CD4-positive, alpha-beta memory T cell (primary cell): ENCODE measurements at regions not wholly inside any gene's neighbourhood (a gene's known extent, or its start where the extent isn't known, plus 50 kb on each side); places are given as distances from the start of the nearest gene placed in this dataset.

ENCODE experiments used
- CTCF ChIA-PET: fragments of 350-600 bp; sonication (Branson Sonifier 250); formaldehyde crosslinking; loops from one replicate; lab custom pipeline; 2021; ENCODE audit warnings: inconsistent platforms; ENCODE audit not compliant: partially characterized antibody; lab: Charles Lee
- POLR2A ChIA-PET: fragments of 350-600 bp; sonication (Branson Sonifier 250); formaldehyde crosslinking; loops from one replicate; lab custom pipeline; 2021; ENCODE audit not compliant: partially characterized antibody; lab: Charles Lee
- DNase-seq, 5 donors: peaks; one replicate each; pipeline versions ENCODE4 v3.0.0 to v3.0.0-alpha.2; 2020 to 2022; ENCODE audit warnings: mixed read lengths in 1 of 5
- H3K27ac ChIP-seq: one replicate; pipeline ENCODE4 v1.7.0; 2013; ENCODE audit warnings: low read depth, low read length
- H3K27me3 ChIP-seq: 2 replicates; pipeline ENCODE4 v1.7.0; 2013; ENCODE audit warnings: mild to moderate bottlenecking, low read length, moderate library complexity; ENCODE audit not compliant: insufficient read depth
- H3K36me3 ChIP-seq: 2 replicates; pipeline ENCODE4 v1.7.0; 2013; ENCODE audit warnings: mild to moderate bottlenecking, low read length, moderate library complexity; ENCODE audit not compliant: insufficient read depth
- H3K4me1 ChIP-seq: 2 replicates; pipeline ENCODE4 v1.7.0; 2013; ENCODE audit warnings: mild to moderate bottlenecking, low read length, moderate library complexity; ENCODE audit not compliant: insufficient read depth
- H3K4me3 ChIP-seq, 2 donors: one replicate each; pipeline ENCODE4 v1.7.0; 2013; ENCODE audit warnings: low read length in 2 of 2, mild to moderate bottlenecking in 1 of 2
- H3K9me3 ChIP-seq, 2 donors: one replicate each; pipeline ENCODE4 v1.7.0; 2013; ENCODE audit warnings: low read length in 2 of 2, control low read depth in 1 of 2; ENCODE audit not compliant: control insufficient read depth in 1 of 2
- H3K27ac Mint-ChIP-seq, 7 donors: one replicate each; pipeline ENCODE4 v1.8.0; 2020 to 2021; ENCODE audit warnings: mixed read lengths in 7 of 7, mild to moderate bottlenecking in 6 of 7, inconsistent platforms in 3 of 7, moderate library complexity in 3 of 7
- H3K27me3 Mint-ChIP-seq, 2 donors: one replicate each; pipeline ENCODE4 v1.8.0; 2020 to 2021; ENCODE audit warnings: mixed read lengths in 2 of 2
- H3K36me3 Mint-ChIP-seq, 2 donors: one replicate each; pipeline ENCODE4 v1.8.0; 2020 to 2021; ENCODE audit warnings: mixed read lengths in 2 of 2, inconsistent platforms in 1 of 2, mild to moderate bottlenecking in 1 of 2
- H3K4me1 Mint-ChIP-seq, 4 donors: one replicate each; pipeline ENCODE4 v1.8.0; 2020 to 2021; ENCODE audit warnings: mixed read lengths in 4 of 4, mild to moderate bottlenecking in 1 of 4
- H3K4me3 Mint-ChIP-seq, 8 donors: one replicate each; pipeline ENCODE4 v1.8.0; 2020 to 2021; ENCODE audit warnings: mixed read lengths in 8 of 8, mild to moderate bottlenecking in 7 of 8, moderate library complexity in 6 of 8, inconsistent platforms in 3 of 8
- H3K9me3 Mint-ChIP-seq, 8 donors: one replicate each; pipeline ENCODE4 v1.8.0; 2020 to 2021; ENCODE audit warnings: mixed read lengths in 8 of 8, mild to moderate bottlenecking in 5 of 8, inconsistent platforms in 3 of 8, moderate library complexity in 1 of 8
- intact Hi-C: fragments of 100-400 bp; cut with micrococcal nuclease; formaldehyde crosslinking; loops from one replicate; pipeline ENCODE4 v1.15.1; 2023

GRCh38 chr10:78543031-78543748 is 509.5 kb downstream of the RPS24 start:
- POLR2A ChIA-PET: interaction anchor here (0.6 kb wide), 1 partner anchor 1792 kb away, joined by 3 read pairs; no protein-coding TSS in a partner anchor
- intact Hi-C loops: no loop called here
- no peak overlapping the region for H3K27ac Mint-ChIP-seq

DNA sequence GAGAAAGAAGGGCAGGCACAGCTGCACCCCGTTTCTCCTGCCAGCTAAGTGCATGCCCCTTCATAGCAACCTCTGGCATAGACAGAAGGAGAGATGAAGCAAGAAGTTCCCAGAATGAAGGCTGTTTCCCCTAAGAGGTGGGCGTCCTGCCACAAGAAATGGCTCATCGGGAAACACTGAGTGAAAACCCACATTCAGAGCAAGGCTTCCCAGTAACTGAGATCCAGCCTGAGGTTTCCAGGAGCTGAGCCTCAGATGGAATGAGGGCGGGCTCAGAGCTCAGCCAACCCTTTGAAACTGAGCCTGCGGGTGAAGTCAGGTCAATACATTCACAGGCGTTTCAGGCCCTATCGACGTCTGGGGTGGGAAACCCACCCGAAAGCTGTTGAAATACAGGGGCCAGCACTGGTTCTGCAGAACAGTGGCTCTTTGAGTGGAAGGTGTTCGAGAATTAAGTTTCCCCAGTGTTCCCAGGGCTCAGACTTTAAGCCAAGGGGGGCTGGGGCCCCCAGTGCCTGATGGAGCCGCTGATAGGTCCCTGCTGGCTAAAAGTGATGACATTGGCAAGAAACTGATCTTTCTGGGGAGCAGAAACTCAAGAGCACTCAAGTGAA is 510.2 kb downstream of the RPS24 start:
- ChIA-PET POLR2A (interaction anchor here (0.6 kb wide), 1 partner anchor 1791 kb away, joined by 3 read pairs; no protein-coding TSS in a partner anchor), CTCF (no interaction called here)
- intact Hi-C loops: no loop called here
- H3K36me3 ChIP-seq: no peaks in the 10 kb centered on the region
- no peak overlapping the region for H3K27ac Mint-ChIP-seq
- H3K36me3 Mint-ChIP-seq: no peaks in the 10 kb centered on the region
- no peaks in the 10 kb centered on the region for H3K9me3 ChIP-seq
- peaks cover 0 to 3% (median 0%) of the 10 kb centered on the region in 8 donors for H3K9me3 Mint-ChIP-seq
- no peak overlapping the region for H3K27ac ChIP-seq
- H3K4me1 ChIP-seq: no peaks in the 10 kb centered on the region
- H3K4me1 Mint-ChIP-seq: peaks cover 0 to 4% (median 2%) of the 10 kb centered on the region in 4 donors
- H3K4me3 ChIP-seq: no peak overlapping the region
- H3K27me3 ChIP-seq: no peaks in the 10 kb centered on the region
- peaks cover 10 to 28% of the 10 kb centered on the region in 2 donors for H3K27me3 Mint-ChIP-seq
- H3K4me3 Mint-ChIP-seq: no peak overlapping the region
- DNase-seq: no peak

More at GRCh38 chr10:78543031-78543748, 509.5 kb downstream of the RPS24 start:
- Mint-ChIP-seq H3K9me3 (peaks cover 0 to 3% (median 0%) of the 10 kb centered on the region in 8 donors), H3K4me3 (no peak overlapping the region), H3K4me1 (peaks cover 0 to 4% (median 2%) of the 10 kb centered on the region in 4 donors), H3K27me3 (peaks cover 9 to 22% of the 10 kb centered on the region in 2 donors), H3K36me3 (no peaks in the 10 kb centered on the region)
- H3K9me3 ChIP-seq: no peaks in the 10 kb centered on the region
- H3K27ac ChIP-seq: no peak overlapping the region
- H3K4me1 ChIP-seq: no peaks in the 10 kb centered on the region
- no peaks in the 10 kb centered on the region for H3K36me3 ChIP-seq
- DNase-seq: no peak
- no peak overlapping the region for H3K4me3 ChIP-seq
- CTCF ChIA-PET: interaction anchor here (1.0 kb wide), 1 partner anchor 9 kb away, joined by 3 read pairs; no protein-coding TSS in a partner anchor
- H3K27me3 ChIP-seq: no peaks in the 10 kb centered on the region

DNA sequence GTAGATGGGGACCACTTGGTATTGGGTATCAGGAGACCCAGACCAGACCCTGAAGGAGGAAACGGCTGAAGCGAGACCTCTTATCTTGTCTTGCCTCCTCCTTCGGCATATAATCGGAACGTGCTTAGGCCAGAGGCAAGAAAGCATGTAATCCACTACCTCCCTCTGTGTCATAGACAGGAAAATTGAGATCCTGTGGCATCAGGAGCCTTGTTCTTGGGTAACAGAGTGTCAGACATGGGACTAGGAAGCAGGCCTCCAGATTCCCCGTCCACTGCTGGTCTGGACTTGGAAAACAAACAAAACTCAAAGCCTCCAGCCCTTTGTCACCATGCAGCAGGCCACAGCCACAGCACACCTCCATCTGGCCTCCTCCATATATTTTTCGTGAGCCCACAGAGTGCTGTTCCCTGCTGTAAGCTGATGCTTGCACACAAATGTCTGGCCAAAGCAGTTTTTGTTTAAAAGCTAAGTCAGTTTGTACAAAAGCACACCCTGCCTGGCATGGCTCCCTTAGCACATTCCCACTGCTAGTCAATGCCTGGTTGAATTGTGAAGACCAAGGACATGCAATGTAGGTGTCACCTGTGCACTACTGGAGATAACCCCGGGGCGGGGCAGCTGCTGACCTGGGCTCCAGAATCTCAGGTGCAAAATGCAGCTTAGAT is 510.9 kb downstream of the RPS24 start:
- Histone ChIP-seq H3K27ac (no peak overlapping the region), H3K9me3 (no peaks in the 10 kb centered on the region), H3K4me3 (no peak overlapping the region), H3K27me3 (no peaks in the 10 kb centered on the region), H3K36me3 (no peaks in the 10 kb centered on the region), H3K4me1 (no peaks in the 10 kb centered on the region)
- POLR2A ChIA-PET: no interaction called here
- Mint-ChIP-seq H3K27ac (no peak overlapping the region), H3K27me3 (peaks cover 6 to 24% of the 10 kb centered on the region in 2 donors), H3K36me3 (no peaks in the 10 kb centered on the region), H3K4me1 (peaks cover 0 to 4% (median 2%) of the 10 kb centered on the region in 4 donors), H3K9me3 (peaks cover 0 to 3% (median 0%) of the 10 kb centered on the region in 8 donors), H3K4me3 (no peak overlapping the region)
- intact Hi-C loops: no loop called here
- DNase-seq: no peak
- CTCF ChIA-PET: no interaction called here

- DNase-seq: no peak
- Histone ChIP-seq H3K27ac (no peak overlapping the region), H3K36me3 (no peaks in the 10 kb centered on the region), H3K27me3 (no peaks in the 10 kb centered on the region), H3K4me3 (no peak overlapping the region), H3K4me1 (no peaks in the 10 kb centered on the region), H3K9me3 (no peaks in the 10 kb centered on the region)
- Mint-ChIP-seq H3K27me3 (peaks cover 6 to 24% of the 10 kb centered on the region in 2 donors), H3K4me1 (peaks cover 0 to 4% (median 2%) of the 10 kb centered on the region in 4 donors), H3K9me3 (no peaks in the 10 kb centered on the region), H3K27ac (no peak overlapping the region), H3K4me3 (no peak overlapping the region), H3K36me3 (no peaks in the 10 kb centered on the region)
- POLR2A ChIA-PET: no interaction called here
- intact Hi-C loops: no loop called here
- CTCF ChIA-PET: no interaction called here
Observed at GRCh38 chr10:78545756-78546155, 512.1 kb downstream of the RPS24 start.

- H3K27ac Mint-ChIP-seq: no peak overlapping the region
- ChIA-PET POLR2A (no interaction called here), CTCF (no interaction called here)
- Histone ChIP-seq H3K27ac (no peak overlapping the region), H3K27me3 (no peaks in the 10 kb centered on the region), H3K4me3 (no peak overlapping the region), H3K36me3 (no peaks in the 10 kb centered on the region), H3K9me3 (no peaks in the 10 kb centered on the region), H3K4me1 (no peaks in the 10 kb centered on the region)
- no peaks in the 10 kb centered on the region for H3K36me3 Mint-ChIP-seq
- H3K9me3 Mint-ChIP-seq: no peaks in the 10 kb centered on the region
- no peak overlapping the region for H3K4me3 Mint-ChIP-seq
- peaks cover 6 to 20% of the 10 kb centered on the region in 2 donors for H3K27me3 Mint-ChIP-seq
- H3K4me1 Mint-ChIP-seq: no peaks in the 10 kb centered on the region
- intact Hi-C loops: no loop called here
- DNase-seq: no peak
Observed at GRCh38 chr10:78547397-78547796, 513.7 kb downstream of the RPS24 start.

- intact Hi-C loops: no loop called here
- Mint-ChIP-seq H3K4me1 (no peaks in the 10 kb centered on the region), H3K27ac (no peak overlapping the region), H3K9me3 (no peaks in the 10 kb centered on the region), H3K4me3 (no peak overlapping the region), H3K27me3 (peaks cover 4 to 16% of the 10 kb centered on the region in 2 donors), H3K36me3 (no peaks in the 10 kb centered on the region)
- no peaks in the 10 kb centered on the region for H3K9me3 ChIP-seq
- ChIA-PET CTCF (no interaction called here), POLR2A (no interaction called here)
- H3K36me3 ChIP-seq: no peaks in the 10 kb centered on the region
- H3K4me1 ChIP-seq: no peaks in the 10 kb centered on the region
- H3K27ac ChIP-seq: no peak overlapping the region
- DNase-seq: no peak
- no peaks in the 10 kb centered on the region for H3K27me3 ChIP-seq
- no peak overlapping the region for H3K4me3 ChIP-seq
Observed at GRCh38 chr10:78547905-78548304, 514.2 kb downstream of the RPS24 start.

- CTCF ChIA-PET: no interaction called here
- intact Hi-C loops: no loop called here
- H3K9me3 ChIP-seq: no peaks in the 10 kb centered on the region
- H3K27ac Mint-ChIP-seq: no peak overlapping the region
- POLR2A ChIA-PET: no interaction called here
- no peak overlapping the region for H3K27ac ChIP-seq
- H3K4me1 ChIP-seq: no peaks in the 10 kb centered on the region
- no peak overlapping the region for H3K4me3 Mint-ChIP-seq
- no peaks in the 10 kb centered on the region for H3K4me1 Mint-ChIP-seq
- no peaks in the 10 kb centered on the region for H3K36me3 ChIP-seq
- no peaks in the 10 kb centered on the region for H3K36me3 Mint-ChIP-seq
- no peaks in the 10 kb centered on the region for H3K27me3 ChIP-seq
- H3K27me3 Mint-ChIP-seq: peaks cover 4 to 16% of the 10 kb centered on the region in 2 donors
- no peaks in the 10 kb centered on the region for H3K9me3 Mint-ChIP-seq
- no peak for DNase-seq
- H3K4me3 ChIP-seq: no peak overlapping the region
Observed at GRCh38 chr10:78548369-78548768, 514.7 kb downstream of the RPS24 start.
